ENCODE measurements at regions not wholly inside any gene's neighbourhood (a gene's known extent, or its start where the extent isn't known, plus 50 kb on each side); places are given as distances from the start of the nearest gene placed in this dataset.

DNA sequence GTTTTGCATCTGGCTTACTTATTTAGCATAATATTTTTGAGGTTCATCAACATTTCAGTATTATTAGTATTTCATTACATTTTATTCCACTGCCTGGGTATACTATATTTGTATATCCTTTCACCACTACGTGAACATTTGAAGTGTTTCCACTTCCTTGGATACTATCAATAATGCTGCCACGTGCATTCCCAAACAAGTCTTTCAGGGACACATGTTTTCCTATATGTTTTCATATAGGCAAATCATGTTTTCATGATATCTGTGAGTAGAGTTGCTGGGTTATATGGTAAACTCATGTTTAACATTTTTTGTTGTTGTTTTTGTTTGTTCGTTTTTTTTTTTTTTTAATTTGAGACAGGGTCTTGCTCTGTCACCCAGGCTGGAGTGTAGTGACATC is 380.1 kb downstream of the OMA1 start:
- no peak for TF ChIP-seq POLR2A (IDR thresholded peaks at IDR 0.05)
- TF ChIP-seq, protein P1, sequence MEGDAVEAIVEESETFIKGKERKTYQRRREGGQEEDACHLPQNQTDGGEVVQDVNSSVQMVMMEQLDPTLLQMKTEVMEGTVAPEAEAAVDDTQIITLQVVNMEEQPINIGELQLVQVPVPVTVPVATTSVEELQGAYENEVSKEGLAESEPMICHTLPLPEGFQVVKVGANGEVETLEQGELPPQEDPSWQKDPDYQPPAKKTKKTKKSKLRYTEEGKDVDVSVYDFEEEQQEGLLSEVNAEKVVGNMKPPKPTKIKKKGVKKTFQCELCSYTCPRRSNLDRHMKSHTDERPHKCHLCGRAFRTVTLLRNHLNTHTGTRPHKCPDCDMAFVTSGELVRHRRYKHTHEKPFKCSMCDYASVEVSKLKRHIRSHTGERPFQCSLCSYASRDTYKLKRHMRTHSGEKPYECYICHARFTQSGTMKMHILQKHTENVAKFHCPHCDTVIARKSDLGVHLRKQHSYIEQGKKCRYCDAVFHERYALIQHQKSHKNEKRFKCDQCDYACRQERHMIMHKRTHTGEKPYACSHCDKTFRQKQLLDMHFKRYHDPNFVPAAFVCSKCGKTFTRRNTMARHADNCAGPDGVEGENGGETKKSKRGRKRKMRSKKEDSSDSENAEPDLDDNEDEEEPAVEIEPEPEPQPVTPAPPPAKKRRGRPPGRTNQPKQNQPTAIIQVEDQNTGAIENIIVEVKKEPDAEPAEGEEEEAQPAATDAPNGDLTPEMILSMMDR (IDR thresholded peaks at IDR 0.05) = no peak

Data from body of pancreas (tissue), 4 donors.